Psoas muscle (tissue), 7 donors: ENCODE measurements at regions not wholly inside any gene's neighbourhood (a gene's known extent, or its start where the extent isn't known, plus 50 kb on each side); places are given as distances from the start of the nearest gene placed in this dataset.
"Not testable (repeated sequence)": the region's sequence is repeated elsewhere in the genome, so short reads cannot be mapped to it uniquely, and the experiment has no call there.

ENCODE experiments used
- ATAC-seq, 4 donors: fragments of 200-7000 bp; cut with Tn5 transposase; one replicate each; pipeline ENCODE4 v1.9.1; 2020; ENCODE audit warnings: moderate library complexity in 3 of 4, mild to moderate bottlenecking in 2 of 4
- DNase-seq, 2 donors: peaks; one replicate each; pipeline ENCODE4 v3.0.0-alpha.2; 2020
- H3K27ac ChIP-seq: fragments of 200-600 bp; one replicate; pipeline ENCODE4 v1.8.0; 2022
- H3K27me3 ChIP-seq, 3 donors: fragments of 200-600 bp in 1 of 3; one replicate each; pipeline versions ENCODE4 v1.6.1 to v1.8.0; 2013 to 2022; ENCODE audit warnings: low read length in 2 of 3, mild to moderate bottlenecking in 2 of 3, moderate library complexity in 1 of 3; ENCODE audit not compliant: insufficient read depth in 3 of 3
- H3K36me3 ChIP-seq, 2 donors: fragments of 200-600 bp in 1 of 2; one replicate each; pipeline versions ENCODE4 v1.6.1 to v1.8.0; 2013 to 2022; ENCODE audit warnings: low read depth in 1 of 2, mild to moderate bottlenecking in 1 of 2, moderate library complexity in 1 of 2; ENCODE audit not compliant: insufficient read depth in 1 of 2
- H3K4me1 ChIP-seq: fragments of 200-600 bp; one replicate; pipeline ENCODE4 v1.8.0; 2022
- H3K4me3 ChIP-seq: fragments of 200-600 bp; one replicate; pipeline ENCODE4 v1.8.0; 2022; ENCODE audit warnings: mild to moderate bottlenecking
- H3K9me3 ChIP-seq: fragments of 200-600 bp; one replicate; pipeline ENCODE4 v1.8.0; 2022
- CTCF ChIP-seq: fragments of 200-600 bp; IDR thresholded peaks from one replicate; pipeline ENCODE4 v1.8.0; 2022; ENCODE audit warnings: antibody characterized with exemption
- WGBS, 3 donors: extraction: QIAGEN DNeasy Blood & Tissue Kit; methylation state at CpG; one replicate each; pipeline versions ENCODE4 v1.1.6 to v1.1.7; 2013; 5-methylcytosine and 5-hydroxymethylcytosine counted together
- intact Hi-C, 2 donors: fragments of 100-400 bp; cut with DNase I; formaldehyde crosslinking; loops; one replicate each; pipeline versions ENCODE4 v1.11.0 to v1.14.2; 2022
- donor health status: healthy with polysubstance abuse.
- donor health status: DM: no; HTN: no; CAD: no; lungs with moderate emphysema.
- donor health status: Bipolar disorder and iron deficiency.
- donor health status: healthy.
- donor health status: DM: yes; HTN: yes; CAD: no.
- donor health status: DM: no; HTN: no; CAD: no.
- donor health status: DM: yes; HTN: yes; CAD: no.

- intact Hi-C loops, result no loop called here
- Histone ChIP-seq H3K27ac (no peak overlapping the region), H3K27me3 (no peaks in the 10 kb centered on the region), H3K9me3 (no peaks in the 10 kb centered on the region), H3K4me3 (no peak overlapping the region), H3K36me3 (no peaks in the 10 kb centered on the region), H3K4me1 (no peaks in the 10 kb centered on the region)
- 70 to 73% (median 70%) methylated on average over 5 of the region's 5 CpGs for WGBS, 3 donors
- ATAC-seq (no peak), DNase-seq (no peak)
- no peak for TF ChIP-seq CTCF
Observed at GRCh38 chr7:142513178-142513955, 235.9 kb upstream of the PRSS1 start.

- no peak for DNase-seq
- WGBS, 3 donors, result 82 to 93% (median 86%) methylated on average over 7 of the region's 7 CpGs
- intact Hi-C loops, result no loop called here
Observed at GRCh38 chr7:142511801-142512200, 237.5 kb upstream of the PRSS1 start.

GRCh38 chr7:142511374-142511773 is 237.9 kb upstream of the PRSS1 start:
- Histone ChIP-seq H3K9me3 (no peaks in the 10 kb centered on the region), H3K36me3 (no peaks in the 10 kb centered on the region), H3K4me3 (no peak overlapping the region), H3K27ac (no peak overlapping the region), H3K27me3 (no peaks in the 10 kb centered on the region), H3K4me1 (no peaks in the 10 kb centered on the region)
- DNase-seq (no peak), ATAC-seq (no peak)
- intact Hi-C loops, result no loop called here
- WGBS, 3 donors, result 62 to 78% (median 68%) methylated on average over 3 of the region's 3 CpGs
- TF ChIP-seq CTCF, result no peak

More at GRCh38 chr7:142511801-142512200, 237.5 kb upstream of the PRSS1 start:
- Histone ChIP-seq H3K9me3 (no peaks in the 10 kb centered on the region), H3K4me1 (no peaks in the 10 kb centered on the region), H3K4me3 (no peak overlapping the region), H3K27ac (no peak overlapping the region), H3K27me3 (no peaks in the 10 kb centered on the region), H3K36me3 (no peaks in the 10 kb centered on the region)
- TF ChIP-seq CTCF, result no peak
- no peak for ATAC-seq

GRCh38 chr7:142509235-142509634 is 240.0 kb upstream of the PRSS1 start:
- intact Hi-C loops, result loop anchor here in 1 of 2 donors (2.0 kb wide), 1 partner anchor 36 kb away; no protein-coding TSS in a partner anchor
- DNase-seq, H3K4me3 ChIP-seq: not testable (repeated sequence)

GRCh38 chr7:142508251-142508650 is 241.0 kb upstream of the PRSS1 start:
- intact Hi-C loops, result loop anchor here in 1 of 2 donors (2.0 kb wide), 1 partner anchor 35 kb away; no protein-coding TSS in a partner anchor
- Histone ChIP-seq H3K9me3 (no peaks in the 10 kb centered on the region), H3K4me1 (no peaks in the 10 kb centered on the region), H3K4me3 (no peak overlapping the region), H3K36me3 (no peaks in the 10 kb centered on the region), H3K27me3 (no peaks in the 10 kb centered on the region), H3K27ac (no peak overlapping the region)
- peak; percentile 47 to 78 (median 70) for ATAC-seq
- DNase-seq, result no peak
- TF ChIP-seq CTCF, result no peak
- 44 to 64% (median 45%) methylated on average over 4 of the region's 4 CpGs for WGBS, 3 donors

More at GRCh38 chr7:142509235-142509634, 240.0 kb upstream of the PRSS1 start:
- 59 to 82% (median 66%) methylated on average over 3 of the region's 3 CpGs for WGBS, 3 donors
- not testable (repeated sequence) for H3K4me1 ChIP-seq, H3K9me3 ChIP-seq, ATAC-seq, H3K27ac ChIP-seq, H3K36me3 ChIP-seq, H3K27me3 ChIP-seq
